GM19025 (cell line): ENCODE measurements at regions not wholly inside any gene's neighbourhood (a gene's known extent, or its start where the extent isn't known, plus 50 kb on each side); places are given as distances from the start of the nearest gene placed in this dataset.

Experiments
- ATAC-seq: cut with Tn5 transposase; IDR thresholded peaks from one replicate; pipeline ENCODE4 v1.9.1; 2021; ENCODE audit warnings: mild to moderate bottlenecking, low read depth, moderate library complexity; ENCODE audit not compliant: unreplicated experiment

- ATAC-seq = no peak
Observed at GRCh38 chr2:41728788-41729338, 319.0 kb upstream of the PKDCC start.

- ATAC-seq = no peak
Observed at GRCh38 chr2:41729800-41730364, 317.9 kb upstream of the PKDCC start.

- ATAC-seq = no peak
Observed at GRCh38 chr2:41735006-41735405, 312.8 kb upstream of the PKDCC start.

GRCh38 chr2:41735476-41735875 is 312.3 kb upstream of the PKDCC start:
- no peak for ATAC-seq

- peak; percentile 86 for ATAC-seq
Observed at GRCh38 chr2:41736105-41736567, 311.7 kb upstream of the PKDCC start.

GRCh38 chr2:41736586-41736985 is 311.2 kb upstream of the PKDCC start:
- ATAC-seq = peak; percentile 22

- no peak for ATAC-seq
Observed at GRCh38 chr2:41737888-41738287, 309.9 kb upstream of the PKDCC start.

- peak; percentile 99 for ATAC-seq
Observed at GRCh38 chr2:41741951-41742595, 305.7 kb upstream of the PKDCC start.

- ATAC-seq = no peak
Observed at GRCh38 chr2:41743324-41743723, 304.5 kb upstream of the PKDCC start.

GRCh38 chr2:41750829-41751228 is 297.0 kb upstream of the PKDCC start:
- ATAC-seq = no peak

GRCh38 chr2:41759880-41760279 is 287.9 kb upstream of the PKDCC start:
- no peak for ATAC-seq

GRCh38 chr2:41763141-41763540 is 284.7 kb upstream of the PKDCC start:
- no peak for ATAC-seq

- no peak for ATAC-seq
Observed at GRCh38 chr2:41764131-41764530, 283.7 kb upstream of the PKDCC start.

GRCh38 chr2:41764919-41765318 is 282.9 kb upstream of the PKDCC start:
- no peak for ATAC-seq

- ATAC-seq = no peak
Observed at GRCh38 chr2:41768310-41768709, 279.5 kb upstream of the PKDCC start.

GRCh38 chr2:41771710-41772109 is 276.1 kb upstream of the PKDCC start:
- ATAC-seq = no peak

- ATAC-seq = no peak
Observed at GRCh38 chr2:41772697-41773096, 275.1 kb upstream of the PKDCC start.

GRCh38 chr2:41774011-41774605 is 273.7 kb upstream of the PKDCC start:
- no peak for ATAC-seq

GRCh38 chr2:41775366-41776025 is 272.3 kb upstream of the PKDCC start:
- no peak for ATAC-seq

- ATAC-seq = no peak
Observed at GRCh38 chr2:41779888-41780287, 267.9 kb upstream of the PKDCC start.
